H1 (cell line): ENCODE measurements at regions not wholly inside any gene's neighbourhood (a gene's known extent, or its start where the extent isn't known, plus 50 kb on each side); places are given as distances from the start of the nearest gene placed in this dataset.

Source experiments
- CTCF ChIA-PET: fragments of 300-600 bp; sonication (Branson Sonifier 250); formaldehyde crosslinking; loops from one replicate; lab custom pipeline; 2021; ENCODE audit not compliant: partially characterized antibody; lab: Charles Lee
- POLR2A ChIA-PET: fragments of 300-600 bp; sonication (Branson Sonifier 250); formaldehyde crosslinking; loops from one replicate; lab custom pipeline; 2021; ENCODE audit warnings: inconsistent platforms; ENCODE audit not compliant: partially characterized antibody; lab: Charles Lee
- DNase-seq, 2 experiments: peaks; one replicate each; pipeline versions ENCODE4 v3.0.0 to v3.0.0-alpha.2; 2010 to 2022; ENCODE audit warnings: low spot score in 2 of 2, low read depth in 1 of 2, mixed read lengths in 1 of 2
- FAIRE-seq: peaks from 2 replicates; lab custom pipeline; 2011; peaks lifted over from hg19 to GRCh38; lab: Jason Lieb, UNC
- H2AFZ ChIP-seq: 2 replicates; pipeline ENCODE4 v1.8.1; 2012; ENCODE audit warnings: low read length, inconsistent platforms
- H2AK5ac ChIP-seq: 2 replicates; pipeline ENCODE4 v1.6.1; 2013; ENCODE audit warnings: low read depth, low read length
- H2BK120ac ChIP-seq: replicated peaks from 2 replicates; pipeline ENCODE3; 2013; ENCODE audit warnings: low read depth, low read length, inconsistent platforms
- H2BK12ac ChIP-seq: 2 replicates; pipeline ENCODE4 v1.6.1; 2013; ENCODE audit warnings: low read depth, low read length
- H2BK15ac ChIP-seq: 2 replicates; pipeline ENCODE4 v1.6.1; 2013; ENCODE audit warnings: low read length
- H2BK20ac ChIP-seq: 2 replicates; pipeline ENCODE4 v1.6.1; 2013; ENCODE audit warnings: low read length
- H2BK5ac ChIP-seq: 2 replicates; pipeline ENCODE4 v1.6.1; 2013; ENCODE audit warnings: low read depth, low read length
- H3K14ac ChIP-seq: 2 replicates; pipeline ENCODE4 v1.6.1; 2013; ENCODE audit warnings: inconsistent platforms; ENCODE audit not compliant: insufficient read length
- H3K18ac ChIP-seq: 2 replicates; pipeline ENCODE4 v1.6.1; 2013; ENCODE audit warnings: low read length; ENCODE audit errors: extremely low read depth
- H3K23ac ChIP-seq: 2 replicates; pipeline ENCODE4 v1.6.1; 2013; ENCODE audit warnings: inconsistent platforms; ENCODE audit not compliant: insufficient read length
- H3K23me2 ChIP-seq: 2 replicates; pipeline ENCODE4 v1.6.1; 2013; ENCODE audit warnings: low read depth, low read length
- H3K27ac ChIP-seq: 2 replicates; pipeline ENCODE4 v1.6.1; 2011; ENCODE audit warnings: low read depth, low read length, inconsistent platforms
- H3K27me3 ChIP-seq, 4 experiments: replicated peaks in 1 of 4; 1 replicate in 1 of 4; 2 replicates in 3 of 4; pipeline versions ENCODE4 v1.6.1 to v1.8.1; 2011 to 2013; ENCODE audit warnings: low read length in 3 of 4, mild to moderate bottlenecking in 3 of 4, inconsistent platforms in 2 of 4, mixed read lengths in 2 of 4, moderate library complexity in 1 of 4; ENCODE audit not compliant: control insufficient read depth in 3 of 4, insufficient read depth in 3 of 4; ENCODE audit errors: extremely low read depth in 1 of 4
- H3K36me3 ChIP-seq, 4 experiments: 2 replicates each; pipeline versions ENCODE4 v1.6.1 to v1.8.1; 2011 to 2013; ENCODE audit warnings: mild to moderate bottlenecking in 4 of 4, low read length in 3 of 4, moderate library complexity in 2 of 4, control low read depth in 1 of 4, inconsistent platforms in 1 of 4; ENCODE audit not compliant: insufficient read depth in 4 of 4, control insufficient read depth in 2 of 4
- H3K4ac ChIP-seq: replicated peaks from 2 replicates; pipeline ENCODE3; 2013; ENCODE audit warnings: low read length, low read depth, mixed read lengths, inconsistent platforms; ENCODE audit not compliant: insufficient read length
- H3K4me1 ChIP-seq, 4 experiments: replicated peaks in 1 of 4; 1 replicate in 1 of 4; 2 replicates in 3 of 4; pipeline versions ENCODE4 v1.6.1 to v1.8.1; 2011 to 2013; ENCODE audit warnings: low read length in 3 of 4, inconsistent platforms in 2 of 4, mixed read lengths in 1 of 4; ENCODE audit not compliant: insufficient read depth in 4 of 4, control insufficient read depth in 3 of 4
- H3K4me2 ChIP-seq, 2 experiments: 2 replicates each; pipeline versions ENCODE4 v1.6.1 to v1.8.1; 2011 to 2013; ENCODE audit warnings: low read depth in 2 of 2, low read length in 2 of 2, control low read depth in 1 of 2, inconsistent platforms in 1 of 2, mild to moderate bottlenecking in 1 of 2; ENCODE audit not compliant: insufficient read depth in 1 of 2
- H3K4me3 ChIP-seq, 4 experiments: fragments of 200-600, 300-600 bp in 1 of 4; sonication (generic), shearing (Covaris generic), sonication (Bioruptor Twin) in 1 of 4; 2 replicates each; pipeline versions ENCODE4 v1.5.1 to v1.8.1; 2011 to 2016; ENCODE audit warnings: low read length in 4 of 4, low read depth in 3 of 4, control low read depth in 2 of 4, inconsistent platforms in 2 of 4, mild to moderate bottlenecking in 2 of 4, mixed read lengths in 1 of 4, moderate library complexity in 1 of 4; ENCODE audit not compliant: insufficient read depth in 2 of 4; ENCODE audit errors: extremely low read depth in 1 of 4
- H3K56ac ChIP-seq: replicated peaks from 2 replicates; pipeline ENCODE3; 2013; ENCODE audit warnings: low read depth, mild to moderate bottlenecking, mixed read lengths, low read length, inconsistent platforms; ENCODE audit not compliant: insufficient read length
- H3K79me1 ChIP-seq: 2 replicates; pipeline ENCODE4 v1.6.1; 2013; ENCODE audit warnings: low read depth, low read length, control low read depth
- H3K79me2 ChIP-seq, 2 experiments: 2 replicates each; pipeline versions ENCODE4 v1.6.1 to v1.8.1; 2012 to 2013; ENCODE audit warnings: low read length in 2 of 2, mild to moderate bottlenecking in 2 of 2, inconsistent platforms in 1 of 2; ENCODE audit not compliant: insufficient read depth in 2 of 2, control insufficient read depth in 1 of 2
- H3K9ac ChIP-seq, 4 experiments: replicated peaks in 1 of 4; 1 replicate in 1 of 4; 2 replicates in 3 of 4; pipeline versions ENCODE4 v1.6.1 to v1.8.1; 2011 to 2013; ENCODE audit warnings: low read depth in 3 of 4, low read length in 3 of 4, control low read depth in 2 of 4, mild to moderate bottlenecking in 2 of 4, moderate library complexity in 2 of 4, inconsistent platforms in 1 of 4; ENCODE audit errors: extremely low read depth in 1 of 4
- H3K9me3 ChIP-seq, 2 experiments: 2 replicates each; pipeline versions ENCODE4 v1.6.1 to v1.8.1; 2012 to 2013; ENCODE audit warnings: mild to moderate bottlenecking in 2 of 2, moderate library complexity in 2 of 2, control low read depth in 1 of 2, inconsistent platforms in 1 of 2, low read depth in 1 of 2, low read length in 1 of 2, mixed read lengths in 1 of 2; ENCODE audit not compliant: insufficient read depth in 2 of 2
- H4K20me1 ChIP-seq, 2 experiments: replicated peaks in 1 of 2; 2 replicates each; pipeline versions ENCODE3 to v1.8.1; 2011 to 2013; ENCODE audit warnings: inconsistent platforms in 2 of 2, low read length in 2 of 2, mild to moderate bottlenecking in 1 of 2; ENCODE audit not compliant: insufficient read depth in 2 of 2, control insufficient read depth in 1 of 2
- H4K5ac ChIP-seq: 2 replicates; pipeline ENCODE4 v1.6.1; 2013; ENCODE audit warnings: low read length, low read depth, mixed read lengths, inconsistent platforms; ENCODE audit not compliant: insufficient read length
- H4K8ac ChIP-seq: 2 replicates; pipeline ENCODE4 v1.8.0; 2013; ENCODE audit warnings: mild to moderate bottlenecking, moderate library complexity, low read length, inconsistent platforms; ENCODE audit not compliant: insufficient read depth; ENCODE audit errors: extremely low read depth
- H4K91ac ChIP-seq: replicated peaks from 2 replicates; pipeline ENCODE3; 2013; ENCODE audit warnings: low read length, mixed read lengths, inconsistent platforms; ENCODE audit not compliant: insufficient read length
- BRCA1 ChIP-seq: IDR thresholded peaks from 2 replicates; pipeline ENCODE4 v1.6.1; 2012; ENCODE audit warnings: low read depth, low read length, improper control_type of control experiment
- CREB1 ChIP-seq: IDR thresholded peaks from 2 replicates; pipeline ENCODE4 v1.6.1; 2012; ENCODE audit warnings: inconsistent platforms
- CTBP2 ChIP-seq: IDR thresholded peaks from 2 replicates; pipeline ENCODE4 v1.7.0; 2011; ENCODE audit warnings: borderline replicate concordance, mild to moderate bottlenecking, moderate library complexity, mixed read lengths, low read length; ENCODE audit not compliant: insufficient read depth, insufficient read length
- GTF2F1 ChIP-seq: IDR thresholded peaks from 2 replicates; pipeline ENCODE4 v1.6.1; 2012; ENCODE audit warnings: low read depth, low read length, improper control_type of control experiment, borderline replicate concordance
- JUN ChIP-seq: IDR thresholded peaks from 2 replicates; pipeline ENCODE4 v1.6.1; 2011; ENCODE audit warnings: low read depth, mild to moderate bottlenecking, improper control_type of control experiment, low read length
- MAFK ChIP-seq: IDR thresholded peaks from 2 replicates; pipeline ENCODE4 v1.6.1; 2012; ENCODE audit warnings: low read depth, mild to moderate bottlenecking, improper control_type of control experiment, low read length
- NANOG ChIP-seq: IDR thresholded peaks from 2 replicates; pipeline ENCODE4 v1.6.1; 2011; ENCODE audit warnings: low read length, low read depth, mild to moderate bottlenecking, inconsistent platforms; ENCODE audit not compliant: insufficient read depth, poor library complexity, severe bottlenecking
- NRF1 ChIP-seq: IDR thresholded peaks from 2 replicates; pipeline ENCODE4 v1.6.1; 2011; ENCODE audit warnings: mild to moderate bottlenecking, low read depth, low read length, improper control_type of control experiment
- RNF2 ChIP-seq: fragments of 200-900, 300-1000 bp; sonication (generic); IDR thresholded peaks from 2 replicates; pipeline ENCODE4 v1.7.1; 2016; ENCODE audit warnings: borderline replicate concordance, low read depth, mild to moderate bottlenecking, antibody characterized with exemption, low read length; ENCODE audit not compliant: poor library complexity, severe bottlenecking; ENCODE audit errors: missing control alignments
- SP4 ChIP-seq: IDR thresholded peaks from 2 replicates; pipeline ENCODE4 v1.6.1; 2012; ENCODE audit warnings: low read length, inconsistent platforms
- SRF ChIP-seq: IDR thresholded peaks from 2 replicates; pipeline ENCODE4 v1.6.1; 2011; ENCODE audit warnings: mild to moderate bottlenecking, low read depth, low read length, moderate library complexity
- TCF12 ChIP-seq: IDR thresholded peaks from 2 replicates; pipeline ENCODE4 v1.6.1; 2011; ENCODE audit warnings: low read depth, mild to moderate bottlenecking, low read length
- ZNF274 ChIP-seq: IDR thresholded peaks from 2 replicates; pipeline ENCODE4 v1.7.0; 2012; ENCODE audit warnings: low read length, borderline replicate concordance; ENCODE audit errors: extremely low read depth
- WGBS, 2 experiments: shearing (Covaris generic) in 1 of 2; methylation state at CpG; one replicate each; pipeline versions ENCODE4 v1.1.6 to v1.1.7; 2013 to 2015; ENCODE audit warnings: low lambda C conversion rate in 2 of 2, mixed read lengths in 2 of 2, inconsistent platforms in 1 of 2, low coverage in 1 of 2, missing lambda C conversion rate in 1 of 2; ENCODE audit not compliant: insufficient replicate concordance in 2 of 2, insufficient coverage in 1 of 2, insufficient read length in 1 of 2; ENCODE audit errors: extremely low coverage in 1 of 2, missing lambda C conversion rate in 1 of 2; 5-methylcytosine and 5-hydroxymethylcytosine counted together
- TF ChIP-seq, protein P1 (sequence below): IDR thresholded peaks from 2 replicates; pipeline ENCODE4 v1.6.1; 2011; ENCODE audit warnings: low read depth, mild to moderate bottlenecking, low read length; ENCODE audit not compliant: insufficient read depth
- TF ChIP-seq, protein P2 (sequence below): IDR thresholded peaks from 2 replicates; pipeline ENCODE4 v1.6.1; 2012; ENCODE audit warnings: inconsistent platforms

GRCh38 chr16:75929046-75929445 is 202.8 kb upstream of the CPHXL start:
- CTCF ChIA-PET, result no interaction called here
- WGBS, 2 experiments, result 84% methylated on average over 1 of the region's 1 CpG; no CpG with 5 or more reads in 1 of the 2 experiments
- TF ChIP-seq NANOG, result no peak
- no peak for TF ChIP-seq SRF
- TF ChIP-seq GTF2F1, result no peak
- no peak for TF ChIP-seq ZNF274
- TF ChIP-seq TCF12, result no peak
- TF ChIP-seq JUN, result no peak
- TF ChIP-seq, protein P1, sequence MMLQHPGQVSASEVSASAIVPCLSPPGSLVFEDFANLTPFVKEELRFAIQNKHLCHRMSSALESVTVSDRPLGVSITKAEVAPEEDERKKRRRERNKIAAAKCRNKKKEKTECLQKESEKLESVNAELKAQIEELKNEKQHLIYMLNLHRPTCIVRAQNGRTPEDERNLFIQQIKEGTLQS, result no peak
- no peak for TF ChIP-seq SP4
- no peak for TF ChIP-seq CTBP2
- TF ChIP-seq RNF2, result no peak
- TF ChIP-seq, protein P2, sequence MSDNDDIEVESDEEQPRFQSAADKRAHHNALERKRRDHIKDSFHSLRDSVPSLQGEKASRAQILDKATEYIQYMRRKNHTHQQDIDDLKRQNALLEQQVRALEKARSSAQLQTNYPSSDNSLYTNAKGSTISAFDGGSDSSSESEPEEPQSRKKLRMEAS, result no peak
- TF ChIP-seq CREB1, result no peak
- TF ChIP-seq NRF1, result no peak
- TF ChIP-seq BRCA1, result no peak
- TF ChIP-seq MAFK, result no peak

More at GRCh38 chr16:75929046-75929445, 202.8 kb upstream of the CPHXL start:
- Histone ChIP-seq H3K14ac (no peak overlapping the region), H3K4me2 (no peak overlapping the region), H2BK5ac (no peak overlapping the region), H2AFZ (no peak overlapping the region), H2BK120ac (no peak overlapping the region), H4K5ac (no peak overlapping the region), H2BK20ac (no peak overlapping the region), H3K4ac (no peak overlapping the region), H4K8ac (no peak overlapping the region), H3K23ac (no peak overlapping the region), H2AK5ac (no peak overlapping the region), H3K27ac (no peak overlapping the region), H4K20me1 (no peaks in the 10 kb centered on the region), H3K27me3 (peaks cover 68 to 95% (median 81%) of the 10 kb centered on the region in 4 experiments), H3K4me1 (no peaks in the 10 kb centered on the region), H4K91ac (no peak overlapping the region), H3K79me1 (no peaks in the 10 kb centered on the region), H3K18ac (no peak overlapping the region), H3K56ac (no peak overlapping the region), H3K79me2 (no peaks in the 10 kb centered on the region), H3K23me2 (no peaks in the 10 kb centered on the region), H3K9me3 (peaks cover 6 to 15% of the 10 kb centered on the region in 2 experiments; a peak in 3 of 4 replicates), H3K36me3 (no peaks in the 10 kb centered on the region; a peak in 1 of 8 replicates), H3K4me3 (no peak overlapping the region), H2BK12ac (no peak overlapping the region), H3K9ac (no peak overlapping the region), H2BK15ac (no peak overlapping the region)
- DNase-seq (no peak), FAIRE-seq (no peak)
- POLR2A ChIA-PET, result no interaction called here
